Natural killer cell (primary cell): ENCODE measurements at regions not wholly inside any gene's neighbourhood (a gene's known extent, or its start where the extent isn't known, plus 50 kb on each side); places are given as distances from the start of the nearest gene placed in this dataset.

Source experiments
- ATAC-seq, 3 donors: fragments of 150-1000 bp in 2 of 3; fragments of 200-7000 bp in 1 of 3; cut with Tn5 transposase; 1 replicate in 1 of 3; 2 replicates in 2 of 3; pipeline ENCODE4 v1.10.0; 2021; ENCODE audit warnings: mild to moderate bottlenecking in 2 of 3, moderate library complexity in 2 of 3
- DNase-seq, 2 donors: peaks; one replicate each; pipeline versions ENCODE4 v3.0.0 to v3.0.0-alpha.2; 2013 to 2021; ENCODE audit warnings: mixed read lengths in 1 of 2
- H3K27ac ChIP-seq: one replicate; pipeline ENCODE4 v1.5.1; 2013; ENCODE audit warnings: mild to moderate bottlenecking, low read length
- H3K27me3 ChIP-seq: one replicate; pipeline ENCODE4 v1.6.1; 2013; ENCODE audit warnings: low read length; ENCODE audit not compliant: control insufficient read depth, insufficient read depth
- H3K36me3 ChIP-seq: one replicate; pipeline ENCODE4 v1.6.1; 2013; ENCODE audit warnings: low read length; ENCODE audit not compliant: control insufficient read depth, insufficient read depth
- H3K4me1 ChIP-seq: one replicate; pipeline ENCODE4 v1.6.1; 2013; ENCODE audit warnings: low read length; ENCODE audit not compliant: control insufficient read depth, insufficient read depth
- H3K4me3 ChIP-seq: one replicate; pipeline ENCODE4 v1.5.1; 2013; ENCODE audit warnings: low read length
- H3K9me3 ChIP-seq: one replicate; pipeline ENCODE4 v1.6.1; 2013; ENCODE audit warnings: low read length; ENCODE audit not compliant: control insufficient read depth, insufficient read depth
- H3K27ac Mint-ChIP-seq, 2 donors: one replicate each; pipeline ENCODE4 v1.8.0; 2022; ENCODE audit warnings: mild to moderate bottlenecking in 2 of 2, mixed read lengths in 2 of 2, moderate library complexity in 1 of 2
- H3K27me3 Mint-ChIP-seq, 2 donors: one replicate each; pipeline ENCODE4 v1.8.0; 2022; ENCODE audit warnings: low read depth in 2 of 2, mixed read lengths in 2 of 2
- H3K36me3 Mint-ChIP-seq: one replicate; pipeline ENCODE4 v1.8.0; 2022; ENCODE audit warnings: mixed read lengths
- H3K4me1 Mint-ChIP-seq, 2 donors: one replicate each; pipeline ENCODE4 v1.8.0; 2022; ENCODE audit warnings: mixed read lengths in 2 of 2
- H3K4me3 Mint-ChIP-seq: one replicate; pipeline ENCODE4 v1.8.0; 2022; ENCODE audit warnings: mild to moderate bottlenecking, moderate library complexity, mixed read lengths
- H3K9me3 Mint-ChIP-seq, 2 donors: one replicate each; pipeline ENCODE4 v1.8.0; 2022; ENCODE audit warnings: mixed read lengths in 2 of 2
- WGBS: methylation state at CpG from one replicate; pipeline ENCODE4 v1.1.7; 2013; ENCODE audit warnings: missing lambda C conversion rate; ENCODE audit not compliant: insufficient coverage; 5-methylcytosine and 5-hydroxymethylcytosine counted together
- intact Hi-C: fragments of 100-400 bp; cut with micrococcal nuclease; formaldehyde crosslinking; loops from one replicate; pipeline ENCODE4 v1.14.2; 2022
- TF ChIP-seq, protein P1 (sequence below): fragments of 200-600 bp; IDR thresholded peaks from one replicate; pipeline ENCODE4 v1.8.0; 2022; ENCODE audit warnings: antibody characterized with exemption

DNA sequence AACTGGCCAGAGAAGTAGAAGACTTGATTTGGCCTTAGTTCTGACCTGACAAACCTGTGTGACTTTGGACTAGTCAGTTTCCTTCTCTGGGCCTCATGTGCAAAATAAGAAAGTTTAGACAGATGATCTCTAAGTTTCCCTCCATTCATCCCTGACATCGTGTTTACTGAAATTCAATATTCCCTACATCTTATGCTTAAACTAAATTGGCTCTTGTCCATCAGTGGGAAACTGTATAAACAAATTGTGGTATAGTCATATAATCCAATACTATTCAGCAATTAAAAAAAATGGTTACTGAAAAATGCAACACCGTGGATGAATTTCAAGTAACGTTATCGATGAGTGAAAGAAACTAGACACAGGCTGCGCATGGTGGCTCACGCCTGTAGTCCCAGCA is 64.4 kb upstream of the HRH1 start:
- H3K27ac ChIP-seq: no peak overlapping the region
- Mint-ChIP-seq H3K27me3 (peaks cover 0 to 3% of the 10 kb centered on the region in 2 donors), H3K27ac (no peak overlapping the region), H3K36me3 (no peaks in the 10 kb centered on the region), H3K4me1 (no peaks in the 10 kb centered on the region), H3K9me3 (no peaks in the 10 kb centered on the region), H3K4me3 (no peak overlapping the region)
- TF ChIP-seq, protein P1, sequence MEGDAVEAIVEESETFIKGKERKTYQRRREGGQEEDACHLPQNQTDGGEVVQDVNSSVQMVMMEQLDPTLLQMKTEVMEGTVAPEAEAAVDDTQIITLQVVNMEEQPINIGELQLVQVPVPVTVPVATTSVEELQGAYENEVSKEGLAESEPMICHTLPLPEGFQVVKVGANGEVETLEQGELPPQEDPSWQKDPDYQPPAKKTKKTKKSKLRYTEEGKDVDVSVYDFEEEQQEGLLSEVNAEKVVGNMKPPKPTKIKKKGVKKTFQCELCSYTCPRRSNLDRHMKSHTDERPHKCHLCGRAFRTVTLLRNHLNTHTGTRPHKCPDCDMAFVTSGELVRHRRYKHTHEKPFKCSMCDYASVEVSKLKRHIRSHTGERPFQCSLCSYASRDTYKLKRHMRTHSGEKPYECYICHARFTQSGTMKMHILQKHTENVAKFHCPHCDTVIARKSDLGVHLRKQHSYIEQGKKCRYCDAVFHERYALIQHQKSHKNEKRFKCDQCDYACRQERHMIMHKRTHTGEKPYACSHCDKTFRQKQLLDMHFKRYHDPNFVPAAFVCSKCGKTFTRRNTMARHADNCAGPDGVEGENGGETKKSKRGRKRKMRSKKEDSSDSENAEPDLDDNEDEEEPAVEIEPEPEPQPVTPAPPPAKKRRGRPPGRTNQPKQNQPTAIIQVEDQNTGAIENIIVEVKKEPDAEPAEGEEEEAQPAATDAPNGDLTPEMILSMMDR: no peak
- no peak for DNase-seq
- no peaks in the 10 kb centered on the region for H3K4me1 ChIP-seq
- 96% methylated on average over 5 of the region's 6 CpGs for WGBS
- intact Hi-C loops: no loop called here
- no peak for ATAC-seq
- H3K36me3 ChIP-seq: no peaks in the 10 kb centered on the region
- H3K9me3 ChIP-seq: no peaks in the 10 kb centered on the region
- no peak overlapping the region for H3K4me3 ChIP-seq
- no peaks in the 10 kb centered on the region for H3K27me3 ChIP-seq

DNA sequence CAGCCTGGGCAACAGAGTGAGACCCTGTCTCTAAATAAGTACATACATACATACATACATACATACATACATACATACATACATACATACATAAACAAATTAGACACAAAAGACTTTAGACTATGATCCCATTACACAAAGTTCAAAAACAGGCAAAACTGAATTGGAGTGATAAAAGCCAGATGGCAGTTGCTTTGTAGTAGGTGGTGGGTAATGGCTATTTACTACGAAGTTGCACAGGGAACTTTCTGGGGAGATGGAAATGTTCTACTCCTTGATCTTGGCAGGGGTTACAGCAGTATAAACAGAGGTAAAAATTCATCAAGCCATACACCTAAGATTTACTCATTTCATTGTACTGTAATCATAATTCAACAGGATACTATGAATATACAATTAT is 63.7 kb upstream of the HRH1 start:
- no peak overlapping the region for H3K4me3 Mint-ChIP-seq
- H3K4me1 Mint-ChIP-seq: no peaks in the 10 kb centered on the region
- Histone ChIP-seq H3K9me3 (no peaks in the 10 kb centered on the region), H3K36me3 (no peaks in the 10 kb centered on the region), H3K27me3 (no peaks in the 10 kb centered on the region), H3K27ac (no peak overlapping the region), H3K4me3 (no peak overlapping the region), H3K4me1 (no peaks in the 10 kb centered on the region)
- WGBS: 100% methylated on average over 1 of the region's 1 CpG
- peaks cover 0 to 3% of the 10 kb centered on the region in 2 donors for H3K27me3 Mint-ChIP-seq
- TF ChIP-seq, protein P1: no peak
- intact Hi-C loops: no loop called here
- H3K36me3 Mint-ChIP-seq: no peaks in the 10 kb centered on the region
- H3K9me3 Mint-ChIP-seq: no peaks in the 10 kb centered on the region
- no peak overlapping the region for H3K27ac Mint-ChIP-seq
- no peak for ATAC-seq
- no peak for DNase-seq

- Histone ChIP-seq H3K27me3 (no peaks in the 10 kb centered on the region), H3K27ac (no peak overlapping the region), H3K36me3 (no peaks in the 10 kb centered on the region), H3K4me1 (no peaks in the 10 kb centered on the region), H3K4me3 (no peak overlapping the region), H3K9me3 (no peaks in the 10 kb centered on the region)
- ATAC-seq: no peak
- no peak for DNase-seq
- peaks cover 0 to 3% of the 10 kb centered on the region in 2 donors for H3K27me3 Mint-ChIP-seq
- H3K9me3 Mint-ChIP-seq: no peaks in the 10 kb centered on the region
- H3K4me3 Mint-ChIP-seq: no peak overlapping the region
- 73% methylated on average over 12 of the region's 12 CpGs for WGBS
- no peak overlapping the region for H3K27ac Mint-ChIP-seq
- TF ChIP-seq, protein P1: no peak
- no peaks in the 10 kb centered on the region for H3K36me3 Mint-ChIP-seq
- intact Hi-C loops: no loop called here
- H3K4me1 Mint-ChIP-seq: peaks cover 0 to 2% of the 10 kb centered on the region in 2 donors
These were observed 63.2 kb upstream of the HRH1 start for GRCh38 chr3:11091088-11091590.

- Mint-ChIP-seq H3K36me3 (no peaks in the 10 kb centered on the region), H3K9me3 (no peaks in the 10 kb centered on the region), H3K27ac (no peak overlapping the region), H3K4me1 (peaks cover 5 to 9% of the 10 kb centered on the region in 2 donors), H3K27me3 (peaks cover 0 to 3% of the 10 kb centered on the region in 2 donors), H3K4me3 (no peak overlapping the region)
- H3K4me1 ChIP-seq: peaks cover 5% of the 10 kb centered on the region
- H3K27ac ChIP-seq: no peak overlapping the region
- no peaks in the 10 kb centered on the region for H3K36me3 ChIP-seq
- H3K9me3 ChIP-seq: no peaks in the 10 kb centered on the region
- intact Hi-C loops: no loop called here
- ATAC-seq: no peak
- DNase-seq: no peak
- no peaks in the 10 kb centered on the region for H3K27me3 ChIP-seq
- 86% methylated on average over 13 of the region's 13 CpGs for WGBS
- H3K4me3 ChIP-seq: no peak overlapping the region
- TF ChIP-seq, protein P1: no peak
These were observed 62.5 kb upstream of the HRH1 start for GRCh38 chr3:11091791-11092190.
